Mucosa of descending colon (tissue), 3 donors: ENCODE measurements at regions not wholly inside any gene's neighbourhood (a gene's known extent, or its start where the extent isn't known, plus 50 kb on each side); places are given as distances from the start of the nearest gene placed in this dataset.

ENCODE experiments used
- ATAC-seq: fragments of 200-7000 bp; cut with Tn5 transposase; one replicate; pipeline ENCODE4 v1.9.1; 2020; ENCODE audit warnings: mild to moderate bottlenecking, moderate library complexity
- DNase-seq, 3 donors: peaks; one replicate each; pipeline ENCODE4 v3.0.0-alpha.2; 2020
- H3K36me3 ChIP-seq: fragments of 200-600 bp; one replicate; pipeline ENCODE4 v1.8.0; 2021; ENCODE audit warnings: low read depth, mild to moderate bottlenecking
- H3K4me1 ChIP-seq: fragments of 200-600 bp; one replicate; pipeline ENCODE4 v1.8.0; 2021; ENCODE audit warnings: low read depth, mild to moderate bottlenecking
- H3K4me3 ChIP-seq: fragments of 200-600 bp; one replicate; pipeline ENCODE4 v1.8.0; 2021; ENCODE audit warnings: mild to moderate bottlenecking
- H3K9me3 ChIP-seq: fragments of 200-600 bp; one replicate; pipeline ENCODE4 v1.8.0; 2021; ENCODE audit warnings: mild to moderate bottlenecking
- intact Hi-C, 2 donors: fragments of 100-400 bp; cut with DNase I in 1 of 2; cut with micrococcal nuclease in 1 of 2; formaldehyde crosslinking; loops; one replicate each; pipeline versions ENCODE4 v1.11.0 to v1.11.1; 2022; cut with DNase I, micrococcal nuclease
- TF ChIP-seq, protein P1 (sequence below): fragments of 200-600 bp; IDR thresholded peaks from one replicate; pipeline ENCODE4 v1.8.0; 2022; ENCODE audit warnings: antibody characterized with exemption, mild to moderate bottlenecking
- donor health status: DM: no; HTN: no; CAD: no; lungs with moderate emphysema.
- donor health status: DM: no; HTN: no; CAD: no.
- donor health status: DM: no; HTN: yes; CAD: no.

DNA sequence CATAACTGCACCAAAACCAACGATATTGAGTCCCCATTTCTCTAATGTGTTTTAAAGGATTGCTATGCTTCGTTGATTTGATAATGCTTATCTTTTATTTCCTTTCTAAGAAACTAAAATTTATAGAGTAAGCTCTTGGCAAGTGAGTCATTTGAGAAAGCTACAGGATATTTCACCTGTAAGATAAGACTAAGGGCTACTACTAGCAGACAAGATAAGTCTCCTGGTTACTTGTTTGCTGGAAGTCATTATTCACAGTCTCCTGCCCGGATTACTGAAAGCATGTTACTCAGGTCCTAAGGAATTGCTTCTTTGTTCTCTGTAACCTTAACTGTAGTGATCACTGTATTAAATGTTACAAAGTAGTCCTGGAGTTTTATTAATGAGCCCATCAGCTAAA, 315.9 kb upstream of the RASA1 start:
- DNase-seq (no peak), ATAC-seq (no peak)
- TF ChIP-seq, protein P1, sequence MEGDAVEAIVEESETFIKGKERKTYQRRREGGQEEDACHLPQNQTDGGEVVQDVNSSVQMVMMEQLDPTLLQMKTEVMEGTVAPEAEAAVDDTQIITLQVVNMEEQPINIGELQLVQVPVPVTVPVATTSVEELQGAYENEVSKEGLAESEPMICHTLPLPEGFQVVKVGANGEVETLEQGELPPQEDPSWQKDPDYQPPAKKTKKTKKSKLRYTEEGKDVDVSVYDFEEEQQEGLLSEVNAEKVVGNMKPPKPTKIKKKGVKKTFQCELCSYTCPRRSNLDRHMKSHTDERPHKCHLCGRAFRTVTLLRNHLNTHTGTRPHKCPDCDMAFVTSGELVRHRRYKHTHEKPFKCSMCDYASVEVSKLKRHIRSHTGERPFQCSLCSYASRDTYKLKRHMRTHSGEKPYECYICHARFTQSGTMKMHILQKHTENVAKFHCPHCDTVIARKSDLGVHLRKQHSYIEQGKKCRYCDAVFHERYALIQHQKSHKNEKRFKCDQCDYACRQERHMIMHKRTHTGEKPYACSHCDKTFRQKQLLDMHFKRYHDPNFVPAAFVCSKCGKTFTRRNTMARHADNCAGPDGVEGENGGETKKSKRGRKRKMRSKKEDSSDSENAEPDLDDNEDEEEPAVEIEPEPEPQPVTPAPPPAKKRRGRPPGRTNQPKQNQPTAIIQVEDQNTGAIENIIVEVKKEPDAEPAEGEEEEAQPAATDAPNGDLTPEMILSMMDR: no peak
- Histone ChIP-seq H3K36me3 (no peaks in the 10 kb centered on the region), H3K4me3 (no peak overlapping the region), H3K4me1 (no peaks in the 10 kb centered on the region), H3K9me3 (no peaks in the 10 kb centered on the region)
- intact Hi-C loops: no loop called here

- Histone ChIP-seq H3K4me1 (no peaks in the 10 kb centered on the region), H3K4me3 (no peak overlapping the region), H3K9me3 (no peaks in the 10 kb centered on the region), H3K36me3 (no peaks in the 10 kb centered on the region)
- TF ChIP-seq, protein P1: no peak
- intact Hi-C loops: no loop called here
- ATAC-seq: no peak
- no peak for DNase-seq
Observed at GRCh38 chr5:86964889-86965288, 302.8 kb upstream of the RASA1 start.

- Histone ChIP-seq H3K36me3 (no peaks in the 10 kb centered on the region), H3K4me3 (no peak overlapping the region), H3K4me1 (no peaks in the 10 kb centered on the region), H3K9me3 (no peaks in the 10 kb centered on the region)
- intact Hi-C loops: no loop called here
- ATAC-seq (no peak), DNase-seq (no peak)
- TF ChIP-seq, protein P1: no peak
Observed at GRCh38 chr5:86968301-86968753, 299.4 kb upstream of the RASA1 start.

DNA sequence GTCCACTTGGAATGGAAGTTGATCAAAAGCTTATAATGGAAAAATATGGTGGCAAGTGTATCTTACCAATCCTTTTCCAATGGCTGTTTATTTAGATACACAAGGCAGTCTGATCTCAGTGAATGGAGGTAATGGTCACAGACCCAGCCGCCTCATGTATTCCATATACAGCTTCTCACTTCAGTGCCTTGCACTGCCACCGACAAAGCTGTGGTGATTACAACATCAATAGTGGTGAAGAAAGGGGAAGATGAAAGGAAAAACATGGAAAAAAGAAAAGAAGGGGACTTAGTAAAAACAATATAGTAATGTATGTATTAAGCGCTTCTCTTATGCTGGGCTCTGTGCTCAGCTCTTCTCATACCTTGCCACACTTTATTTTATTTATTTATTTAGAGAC, 297.3 kb upstream of the RASA1 start:
- Histone ChIP-seq H3K9me3 (no peaks in the 10 kb centered on the region), H3K4me3 (no peak overlapping the region), H3K36me3 (no peaks in the 10 kb centered on the region), H3K4me1 (no peaks in the 10 kb centered on the region)
- intact Hi-C loops: no loop called here
- TF ChIP-seq, protein P1: no peak
- DNase-seq (no peak), ATAC-seq (no peak)

DNA sequence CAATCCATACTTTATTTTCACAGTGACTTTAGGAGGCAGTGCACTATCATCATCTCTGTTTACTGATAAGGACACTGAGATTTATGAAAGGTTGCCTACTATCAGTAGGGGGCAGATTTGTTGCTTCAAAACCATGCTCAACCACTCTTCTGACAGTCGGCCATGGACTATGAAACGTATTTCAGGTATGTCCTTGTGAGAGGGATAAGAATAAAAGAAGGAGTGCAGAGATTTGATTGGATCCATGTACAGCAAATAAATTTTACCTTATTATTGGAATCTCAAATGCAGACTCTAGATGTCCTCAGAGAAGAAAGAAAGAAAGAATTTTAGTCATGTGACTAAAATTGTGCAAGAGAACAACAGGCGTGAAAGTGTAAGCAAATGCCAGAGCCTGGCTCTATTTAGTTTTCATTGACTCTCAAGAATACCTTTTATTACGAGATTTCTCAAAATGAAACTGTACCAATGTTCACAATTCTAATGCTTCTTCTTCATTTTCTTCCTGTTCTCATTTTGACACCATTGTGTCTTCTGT, 296.6 kb upstream of the RASA1 start:
- Histone ChIP-seq H3K36me3 (no peaks in the 10 kb centered on the region), H3K4me1 (no peaks in the 10 kb centered on the region), H3K9me3 (no peaks in the 10 kb centered on the region), H3K4me3 (no peak overlapping the region)
- TF ChIP-seq, protein P1: no peak
- DNase-seq (no peak), ATAC-seq (peak; percentile 26)
- intact Hi-C loops: no loop called here

GRCh38 chr5:86974955-86975354, 292.7 kb upstream of the RASA1 start:
- no peaks in the 10 kb centered on the region for H3K4me1 ChIP-seq
- no peak overlapping the region for H3K4me3 ChIP-seq
- ATAC-seq: no peak
- H3K9me3 ChIP-seq: no peaks in the 10 kb centered on the region
- intact Hi-C loops: no loop called here
- TF ChIP-seq, protein P1: no peak
- DNase-seq: no peak
- no peaks in the 10 kb centered on the region for H3K36me3 ChIP-seq
